MV-4-11 (cell line): ENCODE measurements at regions not wholly inside any gene's neighbourhood (a gene's known extent, or its start where the extent isn't known, plus 50 kb on each side); places are given as distances from the start of the nearest gene placed in this dataset.

Experiments used
- DNase-seq: peaks from one replicate; lab custom pipeline; 2025; lab: John Stamatoyannopoulos, UW

DNA sequence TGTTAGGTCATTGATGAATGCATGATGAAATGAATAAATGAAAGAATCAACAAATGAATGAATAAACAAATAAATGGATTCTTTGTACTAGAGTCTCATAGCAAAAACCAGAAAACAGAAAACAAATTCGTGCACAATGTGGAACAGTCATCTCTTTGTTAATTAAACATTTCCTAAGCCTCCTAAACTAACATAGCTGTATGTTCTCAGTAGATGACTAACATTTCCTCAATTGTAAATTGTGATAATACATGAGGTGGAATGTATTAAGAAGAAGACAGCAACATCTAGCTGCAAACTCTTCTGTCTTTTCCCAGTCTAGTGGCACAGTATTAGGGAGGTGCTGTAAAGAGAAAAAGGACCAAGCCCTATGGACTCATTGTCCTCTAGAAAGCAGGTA lies 1021.0 kb downstream of the MCTP2 start:
- no peak for DNase-seq

- DNase-seq, result no peak
Measured at GRCh38 chr15:95254263-95254662, 1022.9 kb downstream of the MCTP2 start.

- peak; percentile 49 for DNase-seq
Measured at GRCh38 chr15:95259513-95259912, 1028.2 kb downstream of the MCTP2 start.

DNA sequence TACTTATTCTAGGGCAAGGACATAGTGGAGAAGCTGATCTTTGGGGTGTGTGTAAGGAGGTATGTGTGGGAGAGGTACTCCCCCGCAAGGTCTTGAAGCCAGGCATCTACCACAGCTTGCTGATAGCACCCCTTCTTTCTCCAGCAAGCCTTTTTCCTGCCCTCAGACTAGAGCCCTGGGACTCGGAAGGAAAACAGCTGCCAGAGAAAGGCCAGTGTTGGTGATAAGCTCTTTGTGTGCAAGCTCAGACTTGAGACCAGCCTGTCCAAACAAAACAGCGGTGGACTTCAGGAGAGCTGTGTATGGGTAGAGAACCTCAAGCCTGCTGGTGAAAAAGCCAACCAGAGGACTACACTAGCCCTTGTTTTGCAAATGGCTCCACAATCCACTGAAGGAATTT lies 1028.6 kb downstream of the MCTP2 start:
- DNase-seq, result no peak

DNA sequence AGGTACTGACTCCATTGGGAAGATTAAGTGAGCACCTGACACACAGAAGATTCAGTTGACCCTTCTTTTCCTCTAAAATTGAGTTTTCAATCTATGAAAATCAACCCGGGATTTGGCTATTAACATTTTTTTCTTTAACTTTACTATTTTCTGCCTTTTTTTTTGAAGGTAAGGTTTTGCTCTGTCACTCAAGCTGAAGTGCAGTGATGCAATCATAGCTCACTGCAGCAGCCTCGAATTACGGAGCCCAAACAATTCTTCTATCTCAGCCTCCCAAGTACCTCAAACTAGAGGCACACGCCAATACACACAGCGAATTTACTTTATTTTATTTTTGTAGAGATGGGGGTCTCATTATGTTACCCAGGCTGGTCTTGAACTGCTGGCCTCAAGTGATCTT lies 1029.5 kb downstream of the MCTP2 start:
- DNase-seq, result no peak

DNA sequence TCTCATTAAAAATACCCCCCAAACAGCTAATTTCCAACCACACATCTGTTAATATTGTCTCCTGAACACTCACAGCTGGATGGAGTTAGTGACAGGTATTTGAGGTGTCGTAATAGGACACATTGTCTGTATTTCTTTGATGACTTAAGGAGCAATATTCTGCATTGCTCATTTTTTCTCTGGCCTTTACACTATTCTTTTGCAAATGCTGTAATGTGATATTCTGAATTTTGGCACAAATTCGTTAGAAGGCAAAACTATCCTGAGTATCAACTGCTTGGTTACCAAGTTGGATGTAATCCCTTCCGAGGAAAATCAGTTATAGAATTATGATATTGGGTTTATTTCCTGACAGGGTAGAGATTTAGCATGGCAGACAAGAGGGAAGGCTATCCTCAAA lies 1030.2 kb downstream of the MCTP2 start:
- DNase-seq, result no peak

- DNase-seq, result no peak
Measured at GRCh38 chr15:95261968-95262367, 1030.6 kb downstream of the MCTP2 start.

DNA sequence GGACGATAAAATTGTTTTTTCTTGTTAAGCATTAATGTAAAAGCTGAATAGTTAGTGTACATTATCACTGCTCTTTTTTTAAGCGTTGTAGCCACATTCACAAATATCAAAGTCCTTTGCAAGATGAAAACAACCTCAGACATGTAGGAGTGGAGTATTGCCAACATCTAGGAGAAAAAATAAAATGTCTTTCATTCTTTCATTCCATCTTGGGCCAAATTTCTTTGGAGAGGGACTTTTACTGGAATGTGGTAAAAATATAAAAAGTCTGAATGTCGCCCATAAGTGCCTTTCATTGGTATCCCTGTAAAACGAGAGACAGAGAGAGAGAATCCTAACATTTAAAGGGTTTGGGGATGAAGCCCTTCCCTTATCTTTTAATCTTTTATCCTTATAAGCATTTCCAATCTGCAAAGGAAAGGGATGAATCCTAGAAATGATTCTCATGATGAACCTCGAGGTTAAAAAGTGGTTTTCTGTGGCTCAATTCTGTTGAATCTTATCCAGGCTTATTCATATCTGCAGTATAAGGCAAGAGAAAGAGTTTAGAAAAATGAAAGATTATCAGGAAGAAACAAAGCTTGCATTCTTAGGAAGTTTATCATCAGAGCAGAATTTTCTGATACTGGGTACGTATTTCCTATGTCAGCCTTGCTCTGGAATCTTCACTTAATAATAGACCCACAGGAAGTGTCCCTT lies 1031.7 kb downstream of the MCTP2 start:
- DNase-seq, result no peak

- DNase-seq, result no peak
Measured at GRCh38 chr15:95263751-95264150, 1032.4 kb downstream of the MCTP2 start.

GRCh38 chr15:95265419-95265997 lies 1034.1 kb downstream of the MCTP2 start:
- no peak for DNase-seq

DNA sequence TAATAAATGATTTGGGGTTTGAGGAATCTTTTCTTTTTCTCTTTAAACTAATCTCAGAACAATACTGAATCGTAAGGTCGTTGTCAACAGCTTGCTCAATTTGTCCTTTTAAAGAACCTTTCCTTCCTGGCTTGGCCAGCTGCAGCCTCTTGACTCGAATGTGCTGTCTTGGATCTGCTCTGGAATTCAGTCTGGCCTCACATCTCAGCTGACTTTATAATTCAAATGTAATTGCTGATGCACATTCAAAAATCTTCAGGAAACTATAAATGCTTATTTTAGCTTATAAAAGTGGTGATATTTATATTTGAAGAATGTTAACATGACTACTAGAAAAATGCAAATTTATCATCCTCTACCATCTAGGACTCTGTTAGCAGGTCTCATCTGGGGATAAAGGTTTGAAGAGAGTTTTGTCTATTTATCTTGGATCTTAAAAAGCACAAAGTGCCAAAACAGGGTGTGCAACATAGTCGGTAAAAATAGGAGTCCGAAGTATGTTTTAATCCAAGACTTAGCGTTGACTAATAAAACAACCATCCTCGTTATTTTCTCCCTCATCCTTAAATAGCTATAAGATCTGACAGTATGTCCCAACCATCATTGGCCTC lies 1035.2 kb downstream of the MCTP2 start:
- DNase-seq, result no peak

DNA sequence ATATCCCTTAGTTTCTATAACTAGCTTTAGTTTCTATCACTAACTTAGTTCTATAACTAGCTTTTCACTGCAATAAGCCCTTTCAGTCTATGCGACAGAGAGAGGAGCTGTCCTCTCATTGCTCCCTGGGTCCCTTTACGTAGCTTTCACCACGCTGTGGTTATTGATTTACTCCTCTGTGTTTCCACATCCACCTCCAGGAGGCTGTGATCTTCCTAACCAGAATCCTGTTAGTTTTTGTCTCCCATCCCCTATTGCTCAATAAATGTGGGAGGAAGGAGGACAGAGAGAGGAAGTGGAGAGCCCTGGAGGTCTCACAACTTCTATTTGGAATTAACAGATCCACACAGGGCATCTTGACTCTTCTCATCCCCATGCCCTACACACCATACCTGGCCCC lies 1036.1 kb downstream of the MCTP2 start:
- peak; percentile 46 for DNase-seq

DNA sequence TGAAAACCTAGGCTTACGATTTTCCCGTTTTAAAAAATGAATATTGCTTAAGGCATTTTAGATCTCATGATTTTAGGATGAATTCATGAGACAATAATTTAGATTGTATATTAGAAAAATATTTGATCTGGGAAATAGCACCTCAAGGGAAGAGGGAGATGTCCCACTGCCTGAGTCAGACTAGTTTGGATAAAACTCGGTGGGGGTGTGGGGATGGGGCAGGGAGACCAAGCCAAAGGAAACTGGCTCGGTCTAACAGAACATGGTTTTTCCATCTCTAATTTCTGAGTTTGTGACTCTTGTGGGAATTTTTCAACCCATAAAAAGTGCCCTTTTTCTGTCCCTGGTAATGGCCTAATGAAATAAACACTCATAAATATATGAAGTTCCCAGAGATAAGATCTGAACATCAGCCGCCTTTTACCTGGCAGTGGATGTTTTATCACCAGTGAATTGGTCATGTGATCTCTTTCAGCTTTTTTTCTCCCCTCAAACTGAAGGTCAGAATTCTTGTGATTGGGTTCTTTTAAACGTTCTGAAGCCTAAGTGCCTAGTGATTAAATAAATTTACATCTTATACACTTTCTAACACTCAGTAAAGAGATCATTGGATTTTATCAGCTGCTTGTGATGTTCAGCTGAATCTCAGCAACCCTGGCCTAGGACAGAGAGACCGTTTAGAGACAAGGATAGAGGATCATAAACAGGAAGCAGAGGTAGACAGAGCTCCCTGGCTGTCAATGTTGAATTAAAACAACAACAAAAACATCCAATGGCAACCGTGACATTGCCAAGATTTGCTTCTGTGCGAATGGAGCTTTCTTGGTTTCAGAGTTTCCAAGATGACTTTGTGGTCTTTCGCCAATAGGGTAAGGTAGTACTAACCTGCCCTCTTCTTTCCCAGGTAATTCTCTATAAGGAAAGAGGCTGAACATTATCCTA lies 1038.2 kb downstream of the MCTP2 start:
- no peak for DNase-seq

DNA sequence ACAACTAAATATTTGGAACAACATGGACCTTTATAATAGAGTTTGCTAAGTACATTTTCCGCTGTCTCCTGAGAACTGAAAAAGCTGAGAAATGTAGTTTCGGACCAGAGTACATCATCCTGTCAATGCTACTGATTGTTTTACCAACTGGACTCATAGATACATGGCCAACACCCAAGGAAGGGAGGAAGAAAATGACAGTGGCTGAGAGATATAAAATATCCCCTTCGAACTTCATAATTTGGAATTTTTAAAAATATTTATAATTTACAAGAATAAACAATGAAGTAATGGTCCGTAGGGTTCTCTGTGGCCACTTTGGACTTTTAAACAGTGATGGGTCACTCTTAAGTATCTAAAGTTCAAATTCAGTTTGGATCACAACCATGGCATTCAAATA lies 1042.7 kb downstream of the MCTP2 start:
- DNase-seq, result no peak

GRCh38 chr15:95277266-95277665 lies 1045.9 kb downstream of the MCTP2 start:
- DNase-seq, result no peak

GRCh38 chr15:95278532-95279245 lies 1047.3 kb downstream of the MCTP2 start:
- no peak for DNase-seq

DNA sequence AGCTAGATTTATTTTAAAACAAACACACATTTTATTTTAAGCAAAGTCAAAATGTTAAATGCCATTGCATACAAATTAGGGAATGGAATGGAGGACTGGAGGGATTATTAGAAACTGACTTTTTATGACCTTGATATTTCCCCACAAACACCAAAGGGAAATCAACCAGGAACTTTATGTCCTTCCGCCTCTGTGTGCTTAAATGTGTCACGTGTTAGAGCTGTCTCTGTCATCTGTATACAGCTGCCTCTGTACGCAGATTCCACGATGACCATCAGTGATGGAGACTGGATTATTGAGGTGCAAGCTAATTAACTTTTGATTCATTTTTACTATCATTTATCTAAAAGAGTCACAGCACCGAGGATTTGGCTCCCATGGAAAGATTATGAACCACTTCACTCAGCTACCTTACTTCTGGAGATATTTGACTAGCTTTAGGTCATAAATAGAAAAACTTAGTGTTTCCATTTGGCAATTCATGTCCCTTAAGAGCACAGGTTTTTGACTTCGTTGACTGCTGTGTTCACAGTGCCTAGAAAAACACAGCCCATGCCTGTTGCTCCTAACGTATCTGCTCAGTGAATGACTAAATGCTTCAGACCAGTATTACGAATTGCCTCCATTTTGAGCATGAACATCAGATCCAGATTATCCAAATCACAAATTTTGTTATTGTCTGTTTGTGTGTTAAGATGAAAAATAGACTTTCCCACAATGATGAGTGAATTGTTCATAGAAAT lies 1048.1 kb downstream of the MCTP2 start:
- no peak for DNase-seq

GRCh38 chr15:95280711-95281110 lies 1049.3 kb downstream of the MCTP2 start:
- DNase-seq, result peak; percentile 20

DNA sequence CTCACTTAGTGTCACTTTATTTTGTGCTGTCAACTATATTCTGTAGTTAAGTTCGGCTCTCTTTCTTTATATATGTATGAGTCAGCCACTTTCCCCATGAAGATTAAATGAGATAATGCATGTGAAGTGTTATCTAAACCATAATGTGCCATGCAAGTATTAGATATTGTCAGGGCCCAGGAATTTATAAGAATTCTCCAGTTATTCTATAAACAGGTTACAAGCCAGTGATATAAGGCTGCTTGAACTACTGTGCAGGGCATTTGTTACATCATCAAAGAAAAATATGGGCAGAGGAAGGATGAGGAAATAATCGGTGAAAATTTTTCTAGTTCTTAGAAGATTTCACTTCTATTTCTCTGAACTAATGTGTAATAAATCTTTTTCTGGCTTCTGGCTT lies 1049.0 kb upstream of the NR2F2 start:
- DNase-seq, result peak; percentile 65

GRCh38 chr15:95284492-95284891 lies 1046.0 kb upstream of the NR2F2 start:
- peak; percentile 83 for DNase-seq

DNA sequence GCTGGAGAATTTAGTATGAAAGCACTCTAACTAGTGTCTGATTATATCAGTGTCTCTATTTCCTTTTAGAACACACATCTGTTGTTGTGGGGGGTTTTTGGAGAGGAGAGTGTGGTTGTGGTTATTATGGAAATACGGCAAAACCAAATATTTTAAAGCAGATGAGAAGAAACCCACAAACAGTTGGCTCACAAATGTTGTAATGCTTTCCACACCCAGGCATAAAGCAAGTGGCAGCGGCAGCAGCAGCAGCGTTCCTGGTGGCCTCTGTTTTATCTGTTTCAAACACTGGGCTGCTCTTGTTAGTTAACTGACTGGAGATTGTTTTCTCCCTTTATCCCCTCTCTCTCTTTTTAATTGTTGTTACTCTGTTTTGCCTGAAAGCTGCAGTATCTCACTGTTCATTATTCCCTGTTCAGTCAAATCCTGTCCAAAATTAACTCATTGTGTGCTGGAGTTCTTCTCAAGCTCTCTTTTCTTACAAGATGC lies 1045.5 kb upstream of the NR2F2 start:
- DNase-seq, result peak; percentile 94
